A549 (cell line): ENCODE measurements at regions not wholly inside any gene's neighbourhood (a gene's known extent, or its start where the extent isn't known, plus 50 kb on each side); places are given as distances from the start of the nearest gene placed in this dataset.

ENCODE experiments used
- ATAC-seq, 2 experiments: fragments of 200-7000 bp in 1 of 2; fragments of >200 bp in 1 of 2; cut with Nextera tagmentation in 1 of 2; cut with Tn5 transposase in 1 of 2; 3 replicates each; pipeline versions ENCODE4 v1.8.0 to v1.9.1; 2018 to 2020; ENCODE audit warnings: mild to moderate bottlenecking in 1 of 2, moderate library complexity in 1 of 2
- CTCF ChIA-PET: fragments of 300-600 bp; sonication (Branson Sonifier 250); formaldehyde crosslinking; extraction: SDS; loops from one replicate; lab custom pipeline; 2021; ENCODE audit warnings: antibody characterized with exemption, inconsistent platforms; lab: Yijun Ruan, JAX
- POLR2A ChIA-PET: fragments of 350-600 bp; formaldehyde crosslinking; extraction: SDS; loops from one replicate; lab custom pipeline; 2021; ENCODE audit warnings: antibody characterized with exemption, inconsistent platforms; lab: Yijun Ruan, JAX
- DNase-seq, 2 experiments: peaks; one replicate each; pipeline versions ENCODE4 v3.0.0 to v3.0.0-alpha.2; 2011 to 2016; ENCODE audit warnings: low read depth in 1 of 2, low spot score in 1 of 2
- FAIRE-seq: peaks from 2 replicates; lab custom pipeline; 2011; peaks lifted over from hg19 to GRCh38; lab: Jason Lieb, UNC
- H3K27ac ChIP-seq, 2 experiments: fragments of >200 bp; sonication (Bioruptor Twin); formaldehyde crosslinking; 3 replicates each; pipeline ENCODE4 v1.5.1; 2016 to 2017
- H3K4me1 ChIP-seq: fragments of >200 bp; sonication (Bioruptor Twin); formaldehyde crosslinking; 3 replicates; pipeline ENCODE4 v1.6.1; 2016
- H3K4me2 ChIP-seq: fragments of >200 bp; sonication (Bioruptor Twin); formaldehyde crosslinking; 3 replicates; pipeline ENCODE4 v1.6.1; 2016
- H3K4me3 ChIP-seq: fragments of >200 bp; sonication (Bioruptor Twin); formaldehyde crosslinking; 3 replicates; pipeline ENCODE4 v1.5.1; 2016
- H3K9me3 ChIP-seq: fragments of >200 bp; sonication (Bioruptor Twin); formaldehyde crosslinking; 3 replicates; pipeline ENCODE4 v1.6.1; 2016
- CHD4 ChIP-seq: fragments of 200-600 bp; sonication (generic); IDR thresholded peaks from 2 replicates; pipeline ENCODE4 v1.6.1; 2016; ENCODE audit warnings: antibody characterized with exemption, mild to moderate bottlenecking, borderline replicate concordance
- EP300 ChIP-seq, 2 experiments: fragments of >200 bp; sonication (Bioruptor Twin); formaldehyde crosslinking; IDR thresholded peaks; 2 replicates in 1 of 2; 3 replicates in 1 of 2; pipeline ENCODE4 v1.6.1; 2016 to 2017
- FOSL2 ChIP-seq, 2 experiments: fragments of 450-650 bp in 1 of 2; fragments of >200 bp in 1 of 2; sonication (Bioruptor Twin) in 1 of 2; formaldehyde crosslinking; IDR thresholded peaks; 2 replicates each; pipeline versions ENCODE4 v1.5.0 to v1.6.1; 2016 to 2020; ENCODE audit warnings: mild to moderate bottlenecking in 1 of 2, moderate library complexity in 1 of 2
- NFE2L2 ChIP-seq: fragments of 150-350 bp; conservative IDR thresholded peaks from 2 replicates; pipeline ENCODE4 v1.6.1; 2014; ENCODE audit warnings: low read length
- RAD21 ChIP-seq, 2 experiments: fragments of >200 bp in 1 of 2; sonication (Bioruptor Twin) in 1 of 2; formaldehyde crosslinking in 1 of 2; IDR thresholded peaks in 1 of 2; conservative IDR thresholded peaks in 1 of 2; 2 replicates in 1 of 2; 3 replicates in 1 of 2; pipeline ENCODE4 v1.6.1; 2012 to 2018; ENCODE audit warnings: inconsistent platforms in 1 of 2
- TFCP2L1 ChIP-seq: fragments of 250-450 bp; sonication (Bioruptor Pico); IDR thresholded peaks from 2 replicates; pipeline ENCODE4 v1.5.0; 2021; ENCODE audit warnings: mild to moderate bottlenecking
- ZC3H11A ChIP-seq: fragments of 450-650 bp; IDR thresholded peaks from 2 replicates; pipeline ENCODE4 v1.6.1; 2014; ENCODE audit warnings: antibody characterized with exemption, mild to moderate bottlenecking
- ZNF302 ChIP-seq: fragments of 250-450 bp; sonication (Bioruptor Pico); IDR thresholded peaks from 2 replicates; pipeline ENCODE4 v1.9.0; 2021; ENCODE audit warnings: inconsistent platforms, mild to moderate bottlenecking, moderate library complexity
- ZSCAN20 ChIP-seq: fragments of 250-450 bp; sonication (Bioruptor Pico); IDR thresholded peaks from 2 replicates; pipeline ENCODE4 v1.8.0; 2022; ENCODE audit warnings: mild to moderate bottlenecking, moderate library complexity
- WGBS: methylation state at CpG from one replicate; pipeline ENCODE4 v1.1.6; 2017; ENCODE audit errors: missing lambda C conversion rate; 5-methylcytosine and 5-hydroxymethylcytosine counted together
- TF ChIP-seq, protein P1 (sequence below): fragments of >200 bp; sonication (Bioruptor Twin); formaldehyde crosslinking; IDR thresholded peaks from 3 replicates; pipeline ENCODE4 v1.5.1; 2016
- TF ChIP-seq, protein P2 (sequence below): fragments of 200-600 bp; sonication (generic); IDR thresholded peaks from 2 replicates; pipeline ENCODE4 v1.6.1; 2016; ENCODE audit warnings: antibody characterized with exemption, mild to moderate bottlenecking, moderate library complexity

DNA sequence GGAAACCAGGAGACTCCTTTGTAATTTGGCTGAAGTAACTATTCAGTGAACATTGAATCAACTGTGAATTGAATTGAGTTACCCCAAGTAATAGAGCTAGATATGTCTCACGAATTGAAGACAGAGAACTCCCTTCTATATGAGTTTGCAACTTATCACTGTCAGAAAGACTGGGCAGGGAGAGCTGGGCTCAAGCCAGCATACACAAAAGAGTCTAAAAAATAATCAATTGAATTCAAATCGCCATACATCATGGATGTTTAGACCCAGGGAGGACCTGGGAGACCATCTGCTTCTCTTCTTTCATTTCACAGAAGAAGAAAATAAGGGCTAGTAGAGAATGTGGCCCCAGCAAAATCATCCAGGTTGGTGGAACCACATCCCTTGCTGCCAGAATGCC, 503.1 kb upstream of the AUTS2 start (continued):
- TF ChIP-seq, protein P1, sequence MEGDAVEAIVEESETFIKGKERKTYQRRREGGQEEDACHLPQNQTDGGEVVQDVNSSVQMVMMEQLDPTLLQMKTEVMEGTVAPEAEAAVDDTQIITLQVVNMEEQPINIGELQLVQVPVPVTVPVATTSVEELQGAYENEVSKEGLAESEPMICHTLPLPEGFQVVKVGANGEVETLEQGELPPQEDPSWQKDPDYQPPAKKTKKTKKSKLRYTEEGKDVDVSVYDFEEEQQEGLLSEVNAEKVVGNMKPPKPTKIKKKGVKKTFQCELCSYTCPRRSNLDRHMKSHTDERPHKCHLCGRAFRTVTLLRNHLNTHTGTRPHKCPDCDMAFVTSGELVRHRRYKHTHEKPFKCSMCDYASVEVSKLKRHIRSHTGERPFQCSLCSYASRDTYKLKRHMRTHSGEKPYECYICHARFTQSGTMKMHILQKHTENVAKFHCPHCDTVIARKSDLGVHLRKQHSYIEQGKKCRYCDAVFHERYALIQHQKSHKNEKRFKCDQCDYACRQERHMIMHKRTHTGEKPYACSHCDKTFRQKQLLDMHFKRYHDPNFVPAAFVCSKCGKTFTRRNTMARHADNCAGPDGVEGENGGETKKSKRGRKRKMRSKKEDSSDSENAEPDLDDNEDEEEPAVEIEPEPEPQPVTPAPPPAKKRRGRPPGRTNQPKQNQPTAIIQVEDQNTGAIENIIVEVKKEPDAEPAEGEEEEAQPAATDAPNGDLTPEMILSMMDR = no peak
- TF ChIP-seq NFE2L2 (no peak), ZSCAN20 (no peak), EP300 (IDR thresholded peaks at IDR 0.05) (no peak)

DNA sequence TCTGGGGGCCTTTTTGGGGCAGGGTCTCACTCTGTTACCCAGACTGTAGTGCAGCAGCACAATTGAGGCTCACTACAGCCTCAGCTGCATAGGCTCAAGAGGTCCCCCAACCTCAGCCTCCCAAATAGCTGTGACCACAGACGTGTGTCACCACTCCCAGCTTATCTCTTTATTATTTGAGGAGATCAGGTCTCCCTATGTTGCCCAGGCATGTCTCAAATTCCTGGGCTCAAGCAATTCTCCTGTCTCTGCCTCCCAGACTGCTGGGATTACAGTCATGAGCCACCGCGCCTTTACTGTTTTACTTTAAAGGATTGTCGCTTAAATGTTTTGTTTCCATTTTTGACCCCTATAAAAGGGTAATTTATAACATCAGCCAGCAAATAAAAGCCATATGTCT, 502.6 kb upstream of the AUTS2 start:
- no peak overlapping the region for H3K27ac ChIP-seq

DNA sequence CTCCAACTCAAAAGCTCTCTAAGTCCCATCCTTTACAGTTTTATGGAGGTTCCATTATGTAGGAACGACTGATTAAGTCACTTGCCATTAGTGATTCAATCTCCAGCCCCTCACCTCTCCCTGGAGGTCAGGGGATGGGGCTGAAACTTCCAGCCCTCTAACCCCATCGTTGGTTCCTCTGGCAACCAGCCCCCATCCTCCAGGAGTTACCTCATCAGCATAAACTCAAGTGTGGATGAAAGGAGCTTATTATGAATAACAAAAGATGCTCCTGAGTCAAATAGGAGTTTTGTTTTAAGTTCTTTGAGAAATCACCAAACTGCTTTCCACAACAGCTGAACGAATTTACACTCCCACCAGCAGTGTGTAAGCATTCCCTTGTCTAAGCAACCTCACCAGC, 494.3 kb upstream of the AUTS2 start:
- no peak overlapping the region for H3K27ac ChIP-seq
- ChIA-PET CTCF (no interaction called here), POLR2A (no interaction called here)
- TF ChIP-seq, protein P1 = no peak
- TF ChIP-seq FOSL2 (IDR thresholded peaks at IDR 0.05) = no peak
- TF ChIP-seq FOSL2 (CRISPR knock-in tag; IDR thresholded peaks at IDR 0.05) = no peak
- TF ChIP-seq TFCP2L1 (CRISPR knock-in tag) = no peak
- TF ChIP-seq CHD4 = no peak
- no peak overlapping the region for H3K4me3 ChIP-seq
- WGBS = 7% methylated on average over 3 of the region's 3 CpGs
- no peaks in the 10 kb centered on the region; the same call in 2 of the 3 replicates for H3K9me3 ChIP-seq
- H3K4me2 ChIP-seq = no peak overlapping the region
- DNase-seq (no peak), FAIRE-seq (no peak), ATAC-seq (no peak)
- H3K4me1 ChIP-seq = no peaks in the 10 kb centered on the region

More for the DNA sequence above, 502.6 kb upstream of the AUTS2 start:
- CTCF ChIA-PET = no interaction called here
- Histone ChIP-seq H3K4me2 (no peak overlapping the region), H3K4me3 (no peak overlapping the region), H3K4me1 (no peaks in the 10 kb centered on the region), H3K9me3 (peaks cover 27% of the 10 kb centered on the region)
- no peak for ATAC-seq
- TF ChIP-seq ZNF302 = no peak
- TF ChIP-seq ZC3H11A = no peak
- FAIRE-seq = no peak
- POLR2A ChIA-PET = no interaction called here
- 62% methylated on average over 4 of the region's 4 CpGs for WGBS
- DNase-seq = no peak

DNA sequence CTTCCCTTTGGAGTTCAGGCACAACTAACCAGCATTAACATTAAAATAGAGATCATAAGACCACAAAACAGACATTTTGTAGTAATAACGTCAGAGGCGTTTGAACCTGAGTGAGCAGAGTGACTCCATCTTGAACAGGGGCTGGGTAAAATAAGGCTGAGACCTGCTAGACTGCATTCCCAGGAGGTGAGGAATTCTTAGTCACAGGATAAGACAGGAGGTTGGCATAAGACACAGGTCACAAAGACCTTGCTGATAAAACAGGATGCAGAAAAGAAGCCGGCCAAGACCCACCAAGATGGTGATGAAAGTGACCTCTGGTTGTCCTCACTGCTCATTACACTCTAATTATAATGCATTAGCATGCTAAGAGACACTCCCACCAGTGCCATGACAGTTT, 493.2 kb upstream of the AUTS2 start:
- POLR2A ChIA-PET = no interaction called here
- 71% methylated on average over 3 of the region's 3 CpGs for WGBS
- TF ChIP-seq RAD21 (conservative IDR thresholded peaks at IDR 0.05 in 1 of 2, IDR thresholded peaks at IDR 0.05 in 1 of 2) = no peak
- TF ChIP-seq, protein P2, sequence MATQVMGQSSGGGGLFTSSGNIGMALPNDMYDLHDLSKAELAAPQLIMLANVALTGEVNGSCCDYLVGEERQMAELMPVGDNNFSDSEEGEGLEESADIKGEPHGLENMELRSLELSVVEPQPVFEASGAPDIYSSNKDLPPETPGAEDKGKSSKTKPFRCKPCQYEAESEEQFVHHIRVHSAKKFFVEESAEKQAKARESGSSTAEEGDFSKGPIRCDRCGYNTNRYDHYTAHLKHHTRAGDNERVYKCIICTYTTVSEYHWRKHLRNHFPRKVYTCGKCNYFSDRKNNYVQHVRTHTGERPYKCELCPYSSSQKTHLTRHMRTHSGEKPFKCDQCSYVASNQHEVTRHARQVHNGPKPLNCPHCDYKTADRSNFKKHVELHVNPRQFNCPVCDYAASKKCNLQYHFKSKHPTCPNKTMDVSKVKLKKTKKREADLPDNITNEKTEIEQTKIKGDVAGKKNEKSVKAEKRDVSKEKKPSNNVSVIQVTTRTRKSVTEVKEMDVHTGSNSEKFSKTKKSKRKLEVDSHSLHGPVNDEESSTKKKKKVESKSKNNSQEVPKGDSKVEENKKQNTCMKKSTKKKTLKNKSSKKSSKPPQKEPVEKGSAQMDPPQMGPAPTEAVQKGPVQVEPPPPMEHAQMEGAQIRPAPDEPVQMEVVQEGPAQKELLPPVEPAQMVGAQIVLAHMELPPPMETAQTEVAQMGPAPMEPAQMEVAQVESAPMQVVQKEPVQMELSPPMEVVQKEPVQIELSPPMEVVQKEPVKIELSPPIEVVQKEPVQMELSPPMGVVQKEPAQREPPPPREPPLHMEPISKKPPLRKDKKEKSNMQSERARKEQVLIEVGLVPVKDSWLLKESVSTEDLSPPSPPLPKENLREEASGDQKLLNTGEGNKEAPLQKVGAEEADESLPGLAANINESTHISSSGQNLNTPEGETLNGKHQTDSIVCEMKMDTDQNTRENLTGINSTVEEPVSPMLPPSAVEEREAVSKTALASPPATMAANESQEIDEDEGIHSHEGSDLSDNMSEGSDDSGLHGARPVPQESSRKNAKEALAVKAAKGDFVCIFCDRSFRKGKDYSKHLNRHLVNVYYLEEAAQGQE = no peak
- TF ChIP-seq TFCP2L1 (CRISPR knock-in tag) = no peak
- no peak for DNase-seq
- Histone ChIP-seq H3K9me3 (no peaks in the 10 kb centered on the region; the same call in 2 of the 3 replicates), H3K4me2 (no peak overlapping the region), H3K4me3 (no peak overlapping the region), H3K4me1 (no peaks in the 10 kb centered on the region), H3K27ac (no peak overlapping the region)
- ATAC-seq = no peak
- FAIRE-seq = no peak
- CTCF ChIA-PET = no interaction called here
